HG03280 (cell line): ENCODE measurements at regions not wholly inside any gene's neighbourhood (a gene's known extent, or its start where the extent isn't known, plus 50 kb on each side); places are given as distances from the start of the nearest gene placed in this dataset.
"Not testable (repeated sequence)": the region's sequence is repeated elsewhere in the genome, so short reads cannot be mapped to it uniquely, and the experiment has no call there.

Experiments used
- ATAC-seq: cut with Tn5 transposase; IDR thresholded peaks from one replicate; pipeline ENCODE4 v1.9.1; 2021; ENCODE audit warnings: mild to moderate bottlenecking, moderate library complexity; ENCODE audit not compliant: unreplicated experiment

GRCh38 chr6:102848210-102848609 lies 1454.7 kb downstream of the GRIK2 start:
- ATAC-seq = no peak

- ATAC-seq = no peak
Measured at GRCh38 chr6:102841060-102841459, 1447.6 kb downstream of the GRIK2 start.

GRCh38 chr6:102832021-102832420 lies 1438.5 kb downstream of the GRIK2 start:
- ATAC-seq = no peak

GRCh38 chr6:102820098-102820497 lies 1426.6 kb downstream of the GRIK2 start:
- ATAC-seq = no peak

GRCh38 chr6:102815207-102815606 lies 1421.7 kb downstream of the GRIK2 start:
- ATAC-seq = no peak

- ATAC-seq = no peak
Measured at GRCh38 chr6:102813489-102814275, 1420.2 kb downstream of the GRIK2 start.

GRCh38 chr6:102812242-102812641 lies 1418.7 kb downstream of the GRIK2 start:
- no peak for ATAC-seq

- not testable (repeated sequence) for ATAC-seq
Measured at GRCh38 chr6:102808944-102809505, 1415.5 kb downstream of the GRIK2 start.

GRCh38 chr6:102799051-102799450 lies 1405.5 kb downstream of the GRIK2 start:
- no peak for ATAC-seq

GRCh38 chr6:102798636-102799035 lies 1405.1 kb downstream of the GRIK2 start:
- no peak for ATAC-seq

- no peak for ATAC-seq
Measured at GRCh38 chr6:102793752-102794151, 1400.2 kb downstream of the GRIK2 start.

- ATAC-seq = no peak
Measured at GRCh38 chr6:102774326-102774725, 1380.8 kb downstream of the GRIK2 start.

GRCh38 chr6:102773636-102774035 lies 1380.1 kb downstream of the GRIK2 start:
- no peak for ATAC-seq

GRCh38 chr6:102766963-102767362 lies 1373.5 kb downstream of the GRIK2 start:
- no peak for ATAC-seq

- ATAC-seq = no peak
Measured at GRCh38 chr6:102764317-102764716, 1370.8 kb downstream of the GRIK2 start.

- ATAC-seq = no peak
Measured at GRCh38 chr6:102763891-102764290, 1370.4 kb downstream of the GRIK2 start.

- no peak for ATAC-seq
Measured at GRCh38 chr6:102761872-102762271, 1368.4 kb downstream of the GRIK2 start.

GRCh38 chr6:102759415-102759814 lies 1365.9 kb downstream of the GRIK2 start:
- ATAC-seq = no peak

GRCh38 chr6:102758536-102758935 lies 1365.0 kb downstream of the GRIK2 start:
- ATAC-seq = not testable (repeated sequence)

- ATAC-seq = no peak
Measured at GRCh38 chr6:102749210-102749971, 1355.9 kb downstream of the GRIK2 start.

GRCh38 chr6:102746941-102747340 lies 1353.4 kb downstream of the GRIK2 start:
- no peak for ATAC-seq
